Right renal pelvis (tissue), 4 donors: ENCODE measurements at regions not wholly inside any gene's neighbourhood (a gene's known extent, or its start where the extent isn't known, plus 50 kb on each side); places are given as distances from the start of the nearest gene placed in this dataset.

Source experiments
- DNase-seq, 4 donors: peaks; one replicate each; pipeline ENCODE4 v3.0.0-alpha.2; 2013; ENCODE audit warnings: low read depth in 4 of 4, low spot score in 3 of 4, missing footprints in 1 of 4

DNA sequence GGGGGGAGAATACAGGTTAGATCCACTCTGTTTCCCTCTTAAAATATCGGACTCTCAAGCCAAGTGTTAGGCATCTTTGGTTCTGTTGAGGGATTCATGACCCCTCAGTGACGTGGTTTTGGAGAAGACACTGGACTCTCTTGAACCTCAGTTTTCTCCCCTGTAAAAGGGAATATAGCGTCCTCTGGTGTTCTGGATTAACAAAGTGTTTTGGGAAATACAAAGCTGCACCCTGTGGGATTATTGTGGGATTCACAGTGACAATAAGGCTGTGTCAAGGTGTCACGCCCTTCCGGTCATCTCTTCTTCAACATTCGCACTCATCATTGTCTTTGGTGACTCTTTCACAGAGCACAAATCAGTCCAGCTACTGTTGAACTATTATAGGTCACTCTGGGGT, 139.0 kb downstream of the IRX1 start:
- no peak for DNase-seq

- DNase-seq = no peak
These were observed 140.8 kb downstream of the IRX1 start for GRCh38 chr5:3736466-3736865.

- DNase-seq = no peak
These were observed 141.3 kb downstream of the IRX1 start for GRCh38 chr5:3736926-3737325.

DNA sequence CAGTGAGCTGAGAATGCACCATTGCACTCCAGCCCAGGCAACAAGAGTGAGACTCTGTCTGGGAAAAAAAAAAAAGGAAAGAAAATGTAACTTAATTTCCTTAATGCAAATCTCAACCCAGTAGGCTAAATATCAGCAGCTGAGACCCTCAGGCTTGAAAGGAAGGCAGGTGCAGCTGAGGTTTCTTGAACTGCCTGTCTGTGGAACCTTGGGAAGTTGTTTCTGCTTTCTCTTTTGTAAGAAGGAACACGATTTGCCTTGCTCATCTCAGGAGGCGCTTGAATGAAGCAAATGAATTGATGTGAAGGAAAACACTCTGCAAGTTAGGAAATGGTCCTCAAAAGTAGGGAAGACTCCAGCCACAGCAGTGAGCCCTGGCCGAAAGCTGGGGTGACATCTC, 143.3 kb downstream of the IRX1 start:
- DNase-seq = no peak

DNA sequence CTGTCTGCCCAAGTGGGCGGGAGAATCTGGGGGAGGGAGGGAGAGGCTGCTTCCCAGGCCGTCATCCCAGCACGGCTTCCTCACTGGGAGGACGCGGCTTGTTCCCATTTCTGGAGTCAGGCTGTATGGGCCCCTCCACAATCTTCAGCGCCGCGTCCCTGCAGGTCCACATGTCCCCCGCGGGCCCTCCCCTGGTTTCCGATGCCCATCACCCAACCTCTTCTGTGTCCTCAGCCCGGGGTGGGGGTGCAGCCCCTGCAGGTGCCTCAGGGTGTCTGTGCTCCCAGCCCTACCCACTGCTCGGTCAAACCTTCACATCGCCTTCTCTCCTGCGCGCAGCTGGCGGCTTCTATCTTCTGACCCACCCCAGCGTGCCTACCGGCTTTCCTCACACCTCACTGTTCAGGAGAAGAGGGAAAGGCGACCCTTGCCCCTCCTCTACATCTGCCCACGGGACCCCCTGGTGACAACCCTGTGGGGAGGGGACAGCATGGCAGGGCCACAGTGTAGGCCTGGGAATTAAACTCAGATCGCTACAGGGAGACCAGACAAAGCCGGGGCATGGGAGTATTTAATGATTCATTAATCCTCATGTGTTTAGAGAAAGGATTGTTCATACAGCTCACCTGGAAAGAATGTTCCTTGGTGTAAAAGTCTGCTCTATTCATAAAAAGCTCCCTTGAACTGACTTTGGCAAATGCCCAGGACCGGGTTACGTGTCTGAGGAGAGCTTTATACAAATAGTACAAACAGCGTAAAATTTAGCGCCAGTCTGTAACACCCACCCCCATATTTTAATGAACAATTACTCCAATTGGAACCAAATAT, 145.1 kb downstream of the IRX1 start:
- no peak for DNase-seq

DNA sequence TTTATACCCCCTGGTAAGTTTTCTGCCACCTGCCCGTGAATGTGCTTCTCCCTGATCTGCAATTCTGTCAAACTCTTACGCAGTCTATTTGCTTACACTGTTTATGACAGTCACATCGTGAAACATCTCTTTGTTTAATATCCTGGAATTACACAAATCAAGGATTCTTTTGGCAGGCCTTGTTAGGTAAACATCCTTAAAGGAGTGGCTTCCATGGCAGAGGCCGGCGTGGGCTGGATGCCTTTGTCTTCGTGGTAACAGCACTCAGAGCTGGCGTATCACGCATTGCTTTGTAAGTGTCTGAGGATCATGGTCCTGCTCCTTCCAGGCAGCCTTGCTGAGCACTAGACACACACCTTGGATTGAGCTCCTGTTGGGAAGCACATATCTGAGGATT, 145.7 kb downstream of the IRX1 start:
- DNase-seq = no peak

DNA sequence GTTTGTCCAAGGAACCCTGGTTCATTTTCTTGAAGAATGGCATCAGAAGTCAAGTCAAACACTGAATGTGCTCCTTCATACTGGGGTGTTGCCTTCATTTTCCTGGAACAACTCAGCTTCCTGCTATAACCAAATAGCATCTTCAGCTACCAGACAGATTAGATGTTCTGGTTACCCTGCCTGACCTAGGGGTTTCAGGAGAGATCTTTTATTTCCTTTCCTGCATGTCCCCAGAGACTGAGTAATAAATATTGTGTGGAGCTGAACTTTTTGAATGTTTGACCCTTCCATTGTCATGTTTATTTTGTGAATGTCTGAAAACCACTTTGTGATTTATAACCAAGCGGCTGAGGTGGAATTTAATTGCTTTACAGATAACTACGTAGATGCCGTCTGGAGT, 147.1 kb downstream of the IRX1 start:
- DNase-seq = no peak

- DNase-seq = no peak
These were observed 156.2 kb downstream of the IRX1 start for GRCh38 chr5:3751846-3752245.

- DNase-seq = no peak
These were observed 182.4 kb downstream of the IRX1 start for GRCh38 chr5:3778000-3778550.

- DNase-seq = no peak
These were observed 183.3 kb downstream of the IRX1 start for GRCh38 chr5:3778945-3779344.

DNA sequence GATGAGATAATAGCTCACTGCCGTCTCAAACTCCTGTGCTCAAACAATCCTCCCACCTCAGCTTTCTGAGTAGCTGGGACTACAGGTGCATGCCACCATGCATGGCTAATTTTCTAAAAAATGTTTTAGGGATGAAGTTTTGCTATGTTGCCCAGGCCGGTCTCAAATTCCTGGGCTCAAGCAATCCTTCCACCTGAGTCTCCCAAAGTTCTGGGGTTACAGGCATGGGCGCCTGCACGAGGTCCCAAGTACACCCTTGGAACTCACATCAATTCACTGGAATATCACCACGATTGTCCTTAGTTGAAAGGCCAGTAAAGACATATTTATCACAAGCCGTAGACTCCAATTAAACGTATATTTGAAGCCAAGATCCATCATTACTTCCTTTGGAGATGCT, 184.6 kb downstream of the IRX1 start:
- no peak for DNase-seq

DNA sequence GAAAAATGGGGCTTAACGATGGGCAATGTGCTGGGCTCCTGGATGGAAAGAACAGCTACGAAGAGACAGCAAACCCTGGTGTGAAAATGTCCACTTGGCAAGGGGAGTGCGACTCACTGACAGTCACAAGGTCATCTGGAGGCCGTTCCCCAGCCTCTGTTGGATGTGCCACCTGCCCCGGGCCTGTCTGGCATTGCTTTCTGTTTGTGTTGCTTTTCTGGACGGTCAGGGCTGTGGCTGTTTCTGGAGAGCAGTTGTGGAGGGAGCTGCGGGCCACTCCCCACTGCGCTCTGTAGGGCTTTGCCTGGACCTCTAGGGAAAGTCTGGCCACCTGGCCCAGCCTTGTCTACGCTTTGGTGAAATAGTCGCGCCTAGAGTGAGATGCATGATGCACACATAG, 185.3 kb downstream of the IRX1 start:
- no peak for DNase-seq

DNA sequence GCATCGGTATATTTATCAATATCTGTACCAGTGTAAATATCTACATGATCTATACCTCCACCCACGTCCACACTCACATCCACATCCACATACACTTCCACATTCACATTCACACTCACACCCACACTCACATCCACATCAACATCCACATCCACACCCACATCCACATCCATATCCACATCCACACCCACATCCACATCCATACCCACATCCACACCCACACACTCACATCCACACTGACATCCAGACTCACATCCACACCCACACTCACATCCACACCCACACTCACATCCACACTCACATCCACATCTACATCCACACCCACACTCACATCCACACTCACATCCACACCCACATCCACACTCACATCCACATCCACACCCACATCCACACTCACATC, 189.2 kb downstream of the IRX1 start:
- DNase-seq = no peak

DNA sequence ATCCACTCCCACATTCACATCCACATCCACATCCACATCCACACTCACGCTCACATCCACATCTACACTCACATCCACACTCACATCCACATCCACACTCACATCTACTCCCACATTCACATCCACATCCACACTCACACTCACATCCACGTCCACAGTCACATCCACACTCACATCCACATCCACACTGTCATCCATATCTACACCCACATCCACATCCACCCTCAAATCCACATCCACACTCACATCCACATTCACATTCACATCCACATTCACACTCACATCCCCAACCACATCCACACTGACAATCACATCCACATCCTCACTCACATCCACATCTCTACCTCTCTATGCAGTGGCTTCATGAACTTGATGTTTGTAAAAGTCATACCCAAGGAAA, 190.5 kb downstream of the IRX1 start:
- no peak for DNase-seq

DNA sequence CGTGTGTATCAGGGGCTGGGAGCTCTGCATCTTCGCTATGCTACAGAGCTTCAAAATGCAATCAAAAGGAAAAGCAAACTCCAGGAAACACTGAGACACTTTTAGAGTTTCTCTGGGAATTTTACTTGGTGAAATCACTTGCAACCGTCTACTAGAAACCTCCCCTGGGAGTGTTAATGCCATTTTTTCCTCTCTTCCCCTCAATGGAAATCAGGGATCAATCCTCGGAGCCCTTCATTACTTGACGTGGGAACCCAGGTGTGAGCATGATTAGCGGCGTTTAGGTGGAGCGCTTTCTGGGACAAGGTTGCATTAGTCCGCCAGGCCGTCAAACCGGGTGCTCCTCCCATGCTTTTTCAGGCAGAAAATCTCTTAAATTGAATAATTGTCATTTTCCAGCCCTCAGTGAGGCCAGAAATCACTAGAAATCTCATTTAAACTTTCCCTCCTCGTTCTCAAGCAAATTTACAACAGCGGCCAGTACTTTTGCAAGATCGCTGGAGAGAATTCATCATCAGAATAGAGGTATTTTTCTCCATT, 191.3 kb downstream of the IRX1 start:
- DNase-seq = no peak

GRCh38 chr5:3787604-3788003, 192.0 kb downstream of the IRX1 start:
- DNase-seq = no peak

- no peak for DNase-seq
These were observed 194.0 kb downstream of the IRX1 start for GRCh38 chr5:3789519-3790193.

GRCh38 chr5:3793162-3793561, 197.5 kb downstream of the IRX1 start:
- no peak for DNase-seq

GRCh38 chr5:3794611-3795010, 199.0 kb downstream of the IRX1 start:
- DNase-seq = no peak

DNA sequence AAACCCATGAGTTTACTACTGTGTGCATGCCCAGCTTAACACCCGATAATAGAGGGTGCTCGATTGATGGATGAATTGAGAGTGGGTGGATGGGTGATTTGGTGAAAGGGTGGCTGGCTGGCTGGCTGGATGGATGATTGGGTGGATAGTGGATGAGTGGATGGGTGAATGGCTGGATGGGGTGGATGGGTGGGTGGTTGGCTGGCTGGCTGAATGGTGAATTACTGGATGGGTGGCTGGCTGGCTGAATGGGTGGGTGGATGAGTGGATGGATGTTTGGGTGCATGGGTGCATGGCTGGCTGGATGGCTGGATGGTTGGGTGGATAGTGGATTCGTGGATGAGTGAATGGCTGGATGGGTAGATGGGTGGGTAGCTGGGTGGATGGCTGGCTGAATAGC, 201.1 kb downstream of the IRX1 start:
- no peak for DNase-seq

DNA sequence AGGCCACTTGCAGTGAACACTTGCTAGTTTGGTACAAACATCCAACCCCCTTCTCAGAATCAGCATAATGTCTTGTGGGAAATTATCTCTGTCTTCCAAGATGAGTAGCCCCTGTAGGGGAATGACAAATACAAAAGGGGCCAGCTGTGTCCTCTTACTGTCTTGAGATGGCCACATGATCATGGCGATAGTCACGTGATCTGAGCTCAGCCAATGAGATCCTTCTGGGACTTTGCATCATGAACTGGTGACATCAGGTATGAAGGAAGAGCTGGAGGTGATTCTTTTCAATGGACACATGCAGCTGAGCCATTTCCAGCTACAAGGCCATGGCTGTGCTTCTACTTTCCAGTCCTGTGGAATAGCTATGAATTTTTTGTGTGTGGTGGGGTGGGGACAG, 206.3 kb downstream of the IRX1 start:
- DNase-seq = no peak

DNA sequence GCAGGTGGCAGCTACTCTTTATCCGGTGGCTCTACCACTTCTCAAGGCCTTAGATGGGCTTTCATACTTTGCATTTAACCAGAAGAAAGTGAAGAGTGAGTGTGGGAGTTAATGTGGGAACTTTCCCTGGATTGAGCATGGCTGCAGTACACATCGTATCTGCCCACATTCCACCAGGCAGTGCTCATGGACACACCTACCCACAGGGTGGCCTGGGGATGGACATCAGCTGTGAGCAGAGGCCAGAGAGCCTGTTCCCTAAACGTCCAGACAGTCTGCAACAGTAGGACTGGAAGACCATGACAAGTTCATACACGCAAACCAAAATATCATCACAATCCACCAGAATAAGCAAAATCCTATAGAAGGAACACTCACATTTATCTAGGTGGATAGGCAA, 213.8 kb downstream of the IRX1 start:
- no peak for DNase-seq
